ENCODE measurements at regions not wholly inside any gene's neighbourhood (a gene's known extent, or its start where the extent isn't known, plus 50 kb on each side); places are given as distances from the start of the nearest gene placed in this dataset.

DNA sequence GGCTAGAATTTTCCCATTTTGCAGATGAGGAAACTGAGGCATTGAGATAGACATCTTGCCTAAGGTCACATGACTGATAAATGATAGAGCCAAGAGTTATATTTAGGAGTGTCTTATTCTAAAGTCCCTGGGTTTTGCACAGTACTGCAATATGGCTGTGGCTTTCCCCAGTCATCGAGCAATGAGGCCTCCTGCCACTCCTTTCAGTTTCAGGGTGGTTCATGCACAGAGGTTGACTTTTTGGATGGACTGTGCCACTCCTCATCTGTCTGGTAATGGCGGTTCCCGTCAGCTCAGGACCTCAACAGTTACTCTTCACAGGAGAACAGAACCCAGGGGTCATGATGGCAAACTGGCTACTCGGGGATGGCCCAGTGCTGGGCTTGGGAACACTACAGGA is 131.1 kb downstream of the ACKR3 start:
- H3K36me3 ChIP-seq: no peaks in the 10 kb centered on the region
- H3K27me3 ChIP-seq (ENCODE audit: low read depth): no peaks in the 10 kb centered on the region
- H3K27ac ChIP-seq: no peak overlapping the region
- H3K4me1 ChIP-seq: peaks cover 11% of the 10 kb centered on the region
- DNase-seq (no peak), ATAC-seq (no peak)
- TF ChIP-seq, protein P1, sequence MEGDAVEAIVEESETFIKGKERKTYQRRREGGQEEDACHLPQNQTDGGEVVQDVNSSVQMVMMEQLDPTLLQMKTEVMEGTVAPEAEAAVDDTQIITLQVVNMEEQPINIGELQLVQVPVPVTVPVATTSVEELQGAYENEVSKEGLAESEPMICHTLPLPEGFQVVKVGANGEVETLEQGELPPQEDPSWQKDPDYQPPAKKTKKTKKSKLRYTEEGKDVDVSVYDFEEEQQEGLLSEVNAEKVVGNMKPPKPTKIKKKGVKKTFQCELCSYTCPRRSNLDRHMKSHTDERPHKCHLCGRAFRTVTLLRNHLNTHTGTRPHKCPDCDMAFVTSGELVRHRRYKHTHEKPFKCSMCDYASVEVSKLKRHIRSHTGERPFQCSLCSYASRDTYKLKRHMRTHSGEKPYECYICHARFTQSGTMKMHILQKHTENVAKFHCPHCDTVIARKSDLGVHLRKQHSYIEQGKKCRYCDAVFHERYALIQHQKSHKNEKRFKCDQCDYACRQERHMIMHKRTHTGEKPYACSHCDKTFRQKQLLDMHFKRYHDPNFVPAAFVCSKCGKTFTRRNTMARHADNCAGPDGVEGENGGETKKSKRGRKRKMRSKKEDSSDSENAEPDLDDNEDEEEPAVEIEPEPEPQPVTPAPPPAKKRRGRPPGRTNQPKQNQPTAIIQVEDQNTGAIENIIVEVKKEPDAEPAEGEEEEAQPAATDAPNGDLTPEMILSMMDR (IDR thresholded peaks at IDR 0.05): no peak
- no peaks in the 10 kb centered on the region for H3K9me3 ChIP-seq
- no peak overlapping the region for H3K4me3 ChIP-seq
- intact Hi-C loops (cut with DNase I): no loop called here

DNA sequence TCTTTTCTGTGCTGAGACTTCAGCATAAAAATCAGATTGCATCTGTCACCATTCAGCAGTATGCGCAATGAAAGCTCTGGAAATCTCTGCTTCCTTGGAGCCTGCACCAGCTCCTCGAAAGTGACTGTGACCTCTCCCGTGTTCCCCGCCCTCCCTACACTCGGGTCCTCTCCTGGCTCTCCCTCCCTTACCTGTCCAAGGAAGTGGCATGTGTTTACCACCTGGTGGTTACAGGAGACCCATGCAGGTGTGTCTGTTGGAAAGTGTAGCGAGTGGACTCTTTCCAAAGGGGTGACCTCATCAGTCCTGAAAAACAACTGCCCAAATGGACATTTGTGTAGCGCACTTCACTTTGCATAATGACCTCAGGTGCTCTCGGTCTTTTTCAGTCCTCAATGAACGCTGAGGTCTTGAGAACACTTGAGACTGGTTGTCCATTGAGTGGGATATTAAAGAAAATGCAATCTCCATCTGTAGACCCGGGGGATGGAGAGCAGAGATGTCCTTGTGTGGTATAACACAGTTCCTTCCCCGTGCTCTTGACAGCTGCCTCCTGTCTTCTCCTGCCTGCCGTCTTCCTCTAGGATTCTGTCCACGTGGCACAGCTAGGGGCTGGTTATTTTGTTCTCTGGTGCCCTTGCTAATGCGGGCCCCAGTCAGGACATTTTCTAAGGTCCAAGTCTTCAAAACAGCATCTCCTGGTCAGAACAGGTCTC is 133.2 kb downstream of the ACKR3 start:
- Histone ChIP-seq H3K9me3 (no peaks in the 10 kb centered on the region), H3K27me3 (ENCODE audit: low read depth) (no peaks in the 10 kb centered on the region), H3K36me3 (no peaks in the 10 kb centered on the region), H3K4me1 (peaks cover 13% of the 10 kb centered on the region), H3K27ac (no peak overlapping the region), H3K4me3 (no peak overlapping the region)
- DNase-seq (no peak), ATAC-seq (peak; percentile 63 to 83)
- intact Hi-C loops (cut with DNase I): no loop called here
- TF ChIP-seq, protein P1 (IDR thresholded peaks at IDR 0.05): peak; percentile 17

DNA sequence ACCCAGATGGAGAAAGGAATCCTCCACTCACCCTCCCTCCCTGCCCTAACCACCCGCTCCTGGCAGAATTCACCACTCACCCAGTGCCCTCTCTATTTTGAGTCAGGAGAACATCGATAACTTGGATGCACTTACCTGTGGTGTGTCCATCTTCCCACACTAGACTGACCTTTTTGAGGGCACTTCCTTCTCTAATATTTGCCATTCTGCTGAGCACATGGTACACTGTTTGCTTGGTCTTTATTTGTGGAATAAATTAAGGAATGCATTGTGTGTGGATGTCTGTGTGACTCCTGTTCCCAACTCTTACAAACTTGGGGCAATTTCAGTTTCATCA is 133.7 kb downstream of the ACKR3 start:
- Histone ChIP-seq H3K4me1 (peaks cover 13% of the 10 kb centered on the region), H3K27ac (no peak overlapping the region)

DNA sequence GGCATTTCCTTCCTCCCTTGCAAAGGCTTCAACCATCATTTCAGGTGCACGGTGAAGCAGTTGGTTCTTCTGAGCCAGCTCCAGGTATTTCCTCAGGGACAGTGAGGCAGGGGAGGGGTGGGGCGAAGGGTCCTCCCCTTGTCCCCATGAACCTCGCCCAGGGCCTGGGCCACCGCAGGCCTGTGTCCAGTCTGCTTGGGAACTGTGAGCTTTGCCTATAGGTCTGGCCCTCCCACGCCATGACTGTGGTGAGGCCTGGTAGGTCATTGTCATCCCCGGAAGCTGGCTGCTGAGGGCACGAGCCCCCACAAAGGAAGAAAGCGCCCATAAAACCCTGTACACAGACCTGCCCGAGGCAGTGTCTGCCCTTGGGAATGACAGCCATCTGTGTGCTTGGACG is 134.3 kb downstream of the ACKR3 start:
- Histone ChIP-seq H3K27me3 (ENCODE audit: low read depth) (no peaks in the 10 kb centered on the region), H3K9me3 (no peaks in the 10 kb centered on the region), H3K4me1 (peaks cover 13% of the 10 kb centered on the region), H3K27ac (no peak overlapping the region), H3K4me3 (no peak overlapping the region), H3K36me3 (no peaks in the 10 kb centered on the region)
- DNase-seq: no peak
- ATAC-seq: no peak
- TF ChIP-seq, protein P1 (IDR thresholded peaks at IDR 0.05): no peak
- intact Hi-C loops (cut with DNase I): no loop called here

More for the DNA sequence above, 133.7 kb downstream of the ACKR3 start:
- ATAC-seq (no peak), DNase-seq (no peak)
- intact Hi-C loops (cut with DNase I): no loop called here
- no peak overlapping the region for H3K4me3 ChIP-seq
- no peaks in the 10 kb centered on the region for H3K36me3 ChIP-seq
- no peaks in the 10 kb centered on the region for H3K27me3 ChIP-seq (ENCODE audit: low read depth)
- H3K9me3 ChIP-seq: no peaks in the 10 kb centered on the region
- TF ChIP-seq, protein P1 (IDR thresholded peaks at IDR 0.05): no peak

DNA sequence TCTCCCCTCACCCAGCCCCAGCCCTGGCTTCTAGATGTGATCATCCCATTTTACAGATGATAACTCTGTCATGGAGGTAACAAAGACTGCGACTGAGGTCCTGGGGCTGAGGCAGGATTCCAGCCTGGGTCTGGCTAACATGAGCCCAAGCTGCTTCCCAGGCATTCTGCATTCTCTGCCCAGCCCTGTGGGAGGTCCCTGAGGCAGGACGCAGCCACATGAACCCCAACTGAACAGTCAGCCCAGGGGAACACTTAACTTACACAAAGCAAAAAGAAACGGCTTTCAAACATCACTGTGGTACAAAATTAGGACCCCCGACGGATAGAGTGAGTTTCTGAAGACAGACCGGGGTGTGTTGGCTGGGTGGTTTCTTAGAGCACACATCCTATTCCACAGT is 135.3 kb downstream of the ACKR3 start:
- no peaks in the 10 kb centered on the region for H3K9me3 ChIP-seq
- DNase-seq: no peak

More for the DNA sequence above, 135.3 kb downstream of the ACKR3 start:
- intact Hi-C loops (cut with DNase I): no loop called here
- H3K4me3 ChIP-seq: no peak overlapping the region
- no peaks in the 10 kb centered on the region for H3K36me3 ChIP-seq
- ATAC-seq: no peak
- H3K27me3 ChIP-seq (ENCODE audit: low read depth): no peaks in the 10 kb centered on the region
- H3K4me1 ChIP-seq: peaks cover 13% of the 10 kb centered on the region
- TF ChIP-seq, protein P1 (IDR thresholded peaks at IDR 0.05): no peak
- H3K27ac ChIP-seq: no peak overlapping the region

Measured in lower lobe of right lung (tissue), 2 donors.